GM20000 (cell line): ENCODE measurements at regions not wholly inside any gene's neighbourhood (a gene's known extent, or its start where the extent isn't known, plus 50 kb on each side); places are given as distances from the start of the nearest gene placed in this dataset.

Experiments used
- DNase-seq: peaks from one replicate; pipeline ENCODE4 v3.0.0; 2012; ENCODE audit warnings: low spot score
- CTCF ChIP-seq: IDR thresholded peaks from 2 replicates; pipeline ENCODE4 v1.5.1; 2012; ENCODE audit warnings: mild to moderate bottlenecking, control low read depth; ENCODE audit errors: extremely low read depth, missing control alignments

GRCh38 chr18:78128004-78128403 lies 851.6 kb upstream of the SALL3 start:
- no peak for TF ChIP-seq CTCF

DNA sequence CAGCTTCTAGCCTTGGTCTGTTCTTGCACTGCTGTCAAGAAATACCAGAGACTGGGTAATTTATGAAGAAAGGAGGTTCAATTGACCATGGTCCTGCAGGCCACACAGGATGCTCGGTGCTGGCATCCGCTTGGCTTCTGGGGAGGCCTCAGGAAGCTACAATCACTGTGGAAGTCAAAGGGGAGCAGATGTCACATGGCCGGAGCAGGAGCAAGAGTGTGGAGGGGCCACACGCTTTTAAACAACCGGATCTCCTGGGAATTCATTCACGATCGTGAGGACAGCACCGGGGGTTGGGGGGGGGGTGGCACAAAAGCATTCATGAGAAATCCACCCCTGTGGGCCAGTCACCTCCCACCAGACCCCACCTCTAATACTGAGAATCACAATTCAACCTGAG lies 850.4 kb upstream of the SALL3 start:
- TF ChIP-seq CTCF: no peak
- no peak for DNase-seq

More at GRCh38 chr18:78128004-78128403, 851.6 kb upstream of the SALL3 start:
- DNase-seq: no peak

- DNase-seq: no peak
- TF ChIP-seq CTCF: no peak
Measured at GRCh38 chr18:78130232-78131195, 849.1 kb upstream of the SALL3 start.

- TF ChIP-seq CTCF: no peak
- DNase-seq: no peak
Measured at GRCh38 chr18:78133729-78134128, 845.9 kb upstream of the SALL3 start.

GRCh38 chr18:78136986-78137385 lies 842.6 kb upstream of the SALL3 start:
- DNase-seq: no peak
- no peak for TF ChIP-seq CTCF

DNA sequence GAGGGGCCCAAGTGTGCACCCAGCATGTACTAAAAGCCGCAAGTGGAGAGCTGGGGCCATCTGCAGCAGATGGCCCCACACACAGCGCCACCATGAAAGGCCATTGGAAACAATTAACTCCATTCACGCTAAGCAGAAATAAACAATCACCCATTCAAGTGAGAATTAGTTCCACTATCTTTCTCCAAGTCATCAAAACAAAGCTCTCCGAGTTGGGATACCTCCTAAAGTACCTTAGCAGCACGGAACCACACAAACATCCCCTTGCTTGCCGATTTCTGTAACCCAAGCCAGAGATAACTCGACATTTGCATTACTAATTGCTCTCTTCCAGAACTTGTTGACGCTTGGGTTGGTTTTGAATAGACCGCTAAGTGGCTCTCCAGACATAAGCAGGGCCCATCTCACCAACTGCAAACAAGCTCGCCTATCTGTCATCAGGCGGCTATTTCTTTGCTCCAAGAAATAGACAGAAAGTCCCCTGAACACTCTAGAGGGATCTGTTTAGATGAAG lies 840.6 kb upstream of the SALL3 start:
- TF ChIP-seq CTCF: no peak
- DNase-seq: no peak

GRCh38 chr18:78140294-78140693 lies 839.3 kb upstream of the SALL3 start:
- no peak for TF ChIP-seq CTCF
- DNase-seq: no peak
